ENCODE measurements at regions not wholly inside any gene's neighbourhood (a gene's known extent, or its start where the extent isn't known, plus 50 kb on each side); places are given as distances from the start of the nearest gene placed in this dataset.
"Not testable (repeated sequence)": the region's sequence is repeated elsewhere in the genome, so short reads cannot be mapped to it uniquely, and the experiment has no call there.

DNA sequence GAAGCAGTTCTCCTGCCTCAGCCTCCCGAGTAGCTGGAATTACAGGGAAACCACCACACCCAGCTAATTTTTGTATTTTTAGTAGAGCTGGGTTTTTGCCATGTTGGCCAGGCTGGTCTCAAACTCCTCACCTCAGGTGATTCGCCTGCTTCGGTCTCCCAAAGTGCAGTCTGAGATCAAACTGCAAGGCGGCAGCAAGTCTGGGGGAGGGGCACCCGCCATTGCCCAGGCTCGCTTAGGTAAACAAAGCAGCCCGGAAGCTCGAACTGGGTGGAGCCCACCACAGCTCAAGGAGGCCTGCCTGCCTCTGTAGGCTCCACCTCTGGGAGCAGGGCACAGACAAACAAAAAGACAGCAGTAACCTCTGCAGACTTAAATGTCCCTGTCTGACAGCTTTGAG is 725.2 kb upstream of the ANKRD30A start:
- TF ChIP-seq, protein P1, sequence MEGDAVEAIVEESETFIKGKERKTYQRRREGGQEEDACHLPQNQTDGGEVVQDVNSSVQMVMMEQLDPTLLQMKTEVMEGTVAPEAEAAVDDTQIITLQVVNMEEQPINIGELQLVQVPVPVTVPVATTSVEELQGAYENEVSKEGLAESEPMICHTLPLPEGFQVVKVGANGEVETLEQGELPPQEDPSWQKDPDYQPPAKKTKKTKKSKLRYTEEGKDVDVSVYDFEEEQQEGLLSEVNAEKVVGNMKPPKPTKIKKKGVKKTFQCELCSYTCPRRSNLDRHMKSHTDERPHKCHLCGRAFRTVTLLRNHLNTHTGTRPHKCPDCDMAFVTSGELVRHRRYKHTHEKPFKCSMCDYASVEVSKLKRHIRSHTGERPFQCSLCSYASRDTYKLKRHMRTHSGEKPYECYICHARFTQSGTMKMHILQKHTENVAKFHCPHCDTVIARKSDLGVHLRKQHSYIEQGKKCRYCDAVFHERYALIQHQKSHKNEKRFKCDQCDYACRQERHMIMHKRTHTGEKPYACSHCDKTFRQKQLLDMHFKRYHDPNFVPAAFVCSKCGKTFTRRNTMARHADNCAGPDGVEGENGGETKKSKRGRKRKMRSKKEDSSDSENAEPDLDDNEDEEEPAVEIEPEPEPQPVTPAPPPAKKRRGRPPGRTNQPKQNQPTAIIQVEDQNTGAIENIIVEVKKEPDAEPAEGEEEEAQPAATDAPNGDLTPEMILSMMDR (conservative IDR thresholded peaks at IDR 0.05), result not testable (repeated sequence)
- TF ChIP-seq EZH2 (IDR thresholded peaks at IDR 0.05; ENCODE audit: low read depth), result not testable (repeated sequence)
